ENCODE measurements at regions not wholly inside any gene's neighbourhood (a gene's known extent, or its start where the extent isn't known, plus 50 kb on each side); places are given as distances from the start of the nearest gene placed in this dataset.

- peaks cover 2% of the 10 kb centered on the region for H3K27me3 ChIP-seq (replicated peaks)
- no peak overlapping the region for H3K27ac ChIP-seq
- TF ChIP-seq CTCF (IDR thresholded peaks at IDR 0.05; ENCODE audit: low read depth, low read length, missing control alignments) = no peak
- H3K36me3 ChIP-seq (replicated peaks) = no peaks in the 10 kb centered on the region
- in situ Hi-C loops (cut with HindIII; ENCODE audit: low pct_ligation_motif_present, low sequenced_read_pairs) = no loop called here
- DNase-seq = no peak
- H3K4me3 ChIP-seq (ENCODE audit: low read depth, low read length) = no peak overlapping the region
These were observed 145.0 kb upstream of the ZMIZ1 start for GRCh38 chr10:78923647-78924318.

GRCh38 chr10:78924319-78925003 lies 144.3 kb upstream of the ZMIZ1 start:
- H3K27me3 ChIP-seq (replicated peaks) = peaks cover under 1% of the 10 kb centered on the region
- no peaks in the 10 kb centered on the region for H3K36me3 ChIP-seq (replicated peaks)
- no peak overlapping the region for H3K27ac ChIP-seq
- no peak for DNase-seq
- in situ Hi-C loops (cut with HindIII; ENCODE audit: low pct_ligation_motif_present, low sequenced_read_pairs) = no loop called here
- H3K4me3 ChIP-seq (ENCODE audit: low read depth, low read length) = no peak overlapping the region
- no peak for TF ChIP-seq CTCF (IDR thresholded peaks at IDR 0.05; ENCODE audit: low read depth, low read length, missing control alignments)

- Histone ChIP-seq H3K27ac (peak overlapping the region; percentile 8), H3K36me3 (replicated peaks) (no peaks in the 10 kb centered on the region), H3K4me3 (ENCODE audit: low read depth, low read length) (no peak overlapping the region), H3K27me3 (replicated peaks) (no peaks in the 10 kb centered on the region)
- DNase-seq = no peak
- TF ChIP-seq CTCF (IDR thresholded peaks at IDR 0.05; ENCODE audit: low read depth, low read length, missing control alignments) = no peak
- in situ Hi-C loops (cut with HindIII; ENCODE audit: low pct_ligation_motif_present, low sequenced_read_pairs) = no loop called here
These were observed 143.5 kb upstream of the ZMIZ1 start for GRCh38 chr10:78925275-78925674.

- no peak for TF ChIP-seq CTCF (IDR thresholded peaks at IDR 0.05; ENCODE audit: low read depth, low read length, missing control alignments)
- peak; percentile 93 for DNase-seq
- in situ Hi-C loops (cut with HindIII; ENCODE audit: low pct_ligation_motif_present, low sequenced_read_pairs) = no loop called here
- Histone ChIP-seq H3K36me3 (replicated peaks) (no peaks in the 10 kb centered on the region), H3K4me3 (ENCODE audit: low read depth, low read length) (no peak overlapping the region), H3K27me3 (replicated peaks) (no peaks in the 10 kb centered on the region), H3K27ac (peak overlapping the region; percentile 8)
These were observed 142.9 kb upstream of the ZMIZ1 start for GRCh38 chr10:78925800-78926319.

GRCh38 chr10:78927257-78927995 lies 141.3 kb upstream of the ZMIZ1 start:
- Histone ChIP-seq H3K27ac (no peak overlapping the region), H3K36me3 (replicated peaks) (no peaks in the 10 kb centered on the region), H3K4me3 (ENCODE audit: low read depth, low read length) (no peak overlapping the region), H3K27me3 (replicated peaks) (no peaks in the 10 kb centered on the region)
- TF ChIP-seq CTCF (IDR thresholded peaks at IDR 0.05; ENCODE audit: low read depth, low read length, missing control alignments) = no peak
- DNase-seq = no peak
- in situ Hi-C loops (cut with HindIII; ENCODE audit: low pct_ligation_motif_present, low sequenced_read_pairs) = no loop called here

Measured in brain microvascular endothelial cell (primary cell).